A673 (cell line): ENCODE measurements at regions not wholly inside any gene's neighbourhood (a gene's known extent, or its start where the extent isn't known, plus 50 kb on each side); places are given as distances from the start of the nearest gene placed in this dataset.

ENCODE experiments used
- EZH2 ChIP-seq: fragments of 200-600 bp; sonication (generic); IDR thresholded peaks from 2 replicates; pipeline ENCODE4 v1.6.1; 2017; ENCODE audit warnings: borderline replicate concordance, low read depth, mild to moderate bottlenecking, mixed read lengths, antibody characterized with exemption, low read length; ENCODE audit not compliant: poor library complexity, severe bottlenecking
- TF ChIP-seq, protein P1 (sequence below): fragments of 300-800, 200-600 bp; sonication (generic); conservative IDR thresholded peaks from 2 replicates; pipeline ENCODE4 v1.5.1; 2017; ENCODE audit warnings: low read depth, mild to moderate bottlenecking, antibody characterized with exemption, low read length, moderate library complexity, mixed read lengths

DNA sequence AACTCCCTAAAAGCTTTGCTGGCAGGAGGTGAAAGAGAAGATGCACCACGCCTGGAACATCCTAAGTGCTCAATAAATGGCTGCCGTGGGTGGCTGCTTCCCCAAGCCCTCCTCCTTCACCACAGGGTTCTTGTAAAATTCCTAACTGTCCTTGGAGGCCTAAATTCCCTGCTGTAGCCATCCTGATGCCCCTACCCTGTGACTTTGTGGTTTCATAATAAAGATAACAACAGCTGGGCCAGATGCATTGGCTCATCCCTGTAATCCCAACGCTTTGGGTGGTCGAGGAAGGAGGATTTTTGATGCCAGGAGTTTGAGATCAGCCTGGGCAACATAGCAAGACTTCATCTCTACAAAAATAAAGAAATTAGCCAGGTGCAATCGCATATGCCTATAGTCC, 341.8 kb downstream of the ANKRD30A start:
- TF ChIP-seq EZH2, result no peak
- TF ChIP-seq, protein P1, sequence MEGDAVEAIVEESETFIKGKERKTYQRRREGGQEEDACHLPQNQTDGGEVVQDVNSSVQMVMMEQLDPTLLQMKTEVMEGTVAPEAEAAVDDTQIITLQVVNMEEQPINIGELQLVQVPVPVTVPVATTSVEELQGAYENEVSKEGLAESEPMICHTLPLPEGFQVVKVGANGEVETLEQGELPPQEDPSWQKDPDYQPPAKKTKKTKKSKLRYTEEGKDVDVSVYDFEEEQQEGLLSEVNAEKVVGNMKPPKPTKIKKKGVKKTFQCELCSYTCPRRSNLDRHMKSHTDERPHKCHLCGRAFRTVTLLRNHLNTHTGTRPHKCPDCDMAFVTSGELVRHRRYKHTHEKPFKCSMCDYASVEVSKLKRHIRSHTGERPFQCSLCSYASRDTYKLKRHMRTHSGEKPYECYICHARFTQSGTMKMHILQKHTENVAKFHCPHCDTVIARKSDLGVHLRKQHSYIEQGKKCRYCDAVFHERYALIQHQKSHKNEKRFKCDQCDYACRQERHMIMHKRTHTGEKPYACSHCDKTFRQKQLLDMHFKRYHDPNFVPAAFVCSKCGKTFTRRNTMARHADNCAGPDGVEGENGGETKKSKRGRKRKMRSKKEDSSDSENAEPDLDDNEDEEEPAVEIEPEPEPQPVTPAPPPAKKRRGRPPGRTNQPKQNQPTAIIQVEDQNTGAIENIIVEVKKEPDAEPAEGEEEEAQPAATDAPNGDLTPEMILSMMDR, result no peak
